Natural killer cell (primary cell): ENCODE measurements at regions not wholly inside any gene's neighbourhood (a gene's known extent, or its start where the extent isn't known, plus 50 kb on each side); places are given as distances from the start of the nearest gene placed in this dataset.
A peak's percentile ranks its signal among the peaks of the same experiment; 100 is the strongest.

Source experiments
- ATAC-seq, 3 donors: fragments of 150-1000 bp in 2 of 3; fragments of 200-7000 bp in 1 of 3; cut with Tn5 transposase; 1 replicate in 1 of 3; 2 replicates in 2 of 3; pipeline ENCODE4 v1.10.0; 2021; ENCODE audit warnings: mild to moderate bottlenecking in 2 of 3, moderate library complexity in 2 of 3
- DNase-seq, 2 donors: peaks; one replicate each; pipeline versions ENCODE4 v3.0.0 to v3.0.0-alpha.2; 2013 to 2021; ENCODE audit warnings: mixed read lengths in 1 of 2
- H3K27ac ChIP-seq: one replicate; pipeline ENCODE4 v1.5.1; 2013; ENCODE audit warnings: mild to moderate bottlenecking, low read length
- H3K27me3 ChIP-seq: one replicate; pipeline ENCODE4 v1.6.1; 2013; ENCODE audit warnings: low read length; ENCODE audit not compliant: control insufficient read depth, insufficient read depth
- H3K36me3 ChIP-seq: one replicate; pipeline ENCODE4 v1.6.1; 2013; ENCODE audit warnings: low read length; ENCODE audit not compliant: control insufficient read depth, insufficient read depth
- H3K4me1 ChIP-seq: one replicate; pipeline ENCODE4 v1.6.1; 2013; ENCODE audit warnings: low read length; ENCODE audit not compliant: control insufficient read depth, insufficient read depth
- H3K4me3 ChIP-seq: one replicate; pipeline ENCODE4 v1.5.1; 2013; ENCODE audit warnings: low read length
- H3K9me3 ChIP-seq: one replicate; pipeline ENCODE4 v1.6.1; 2013; ENCODE audit warnings: low read length; ENCODE audit not compliant: control insufficient read depth, insufficient read depth
- H3K27ac Mint-ChIP-seq, 2 donors: one replicate each; pipeline ENCODE4 v1.8.0; 2022; ENCODE audit warnings: mild to moderate bottlenecking in 2 of 2, mixed read lengths in 2 of 2, moderate library complexity in 1 of 2
- H3K27me3 Mint-ChIP-seq, 2 donors: one replicate each; pipeline ENCODE4 v1.8.0; 2022; ENCODE audit warnings: low read depth in 2 of 2, mixed read lengths in 2 of 2
- H3K36me3 Mint-ChIP-seq: one replicate; pipeline ENCODE4 v1.8.0; 2022; ENCODE audit warnings: mixed read lengths
- H3K4me1 Mint-ChIP-seq, 2 donors: one replicate each; pipeline ENCODE4 v1.8.0; 2022; ENCODE audit warnings: mixed read lengths in 2 of 2
- H3K4me3 Mint-ChIP-seq: one replicate; pipeline ENCODE4 v1.8.0; 2022; ENCODE audit warnings: mild to moderate bottlenecking, moderate library complexity, mixed read lengths
- H3K9me3 Mint-ChIP-seq, 2 donors: one replicate each; pipeline ENCODE4 v1.8.0; 2022; ENCODE audit warnings: mixed read lengths in 2 of 2
- CTCF ChIP-seq: fragments of 200-600 bp; IDR thresholded peaks from one replicate; pipeline ENCODE4 v1.8.0; 2022; ENCODE audit warnings: antibody characterized with exemption
- WGBS: methylation state at CpG from one replicate; pipeline ENCODE4 v1.1.7; 2013; ENCODE audit warnings: missing lambda C conversion rate; ENCODE audit not compliant: insufficient coverage; 5-methylcytosine and 5-hydroxymethylcytosine counted together
- intact Hi-C: fragments of 100-400 bp; cut with micrococcal nuclease; formaldehyde crosslinking; loops from one replicate; pipeline ENCODE4 v1.14.2; 2022

- no peak overlapping the region for H3K4me3 Mint-ChIP-seq
- TF ChIP-seq CTCF = no peak
- H3K9me3 Mint-ChIP-seq = no peaks in the 10 kb centered on the region
- Histone ChIP-seq H3K36me3 (no peaks in the 10 kb centered on the region), H3K4me3 (no peak overlapping the region), H3K27ac (no peak overlapping the region), H3K27me3 (no peaks in the 10 kb centered on the region), H3K4me1 (peaks cover 3% of the 10 kb centered on the region), H3K9me3 (no peaks in the 10 kb centered on the region)
- ATAC-seq (peak in 1 of 3 donors; percentile 57), DNase-seq (no peak)
- H3K27ac Mint-ChIP-seq = no peak overlapping the region
- H3K4me1 Mint-ChIP-seq = no peaks in the 10 kb centered on the region
- peaks cover 9 to 19% of the 10 kb centered on the region in 2 donors for H3K27me3 Mint-ChIP-seq
- 23% methylated on average over 2 of the region's 2 CpGs for WGBS
- intact Hi-C loops = no loop called here
- H3K36me3 Mint-ChIP-seq = no peaks in the 10 kb centered on the region
Observed at GRCh38 chr5:74239261-74239660, 401.3 kb downstream of the ENC1 start.

- no peaks in the 10 kb centered on the region for H3K27me3 ChIP-seq
- DNase-seq = no peak
- Mint-ChIP-seq H3K27me3 (peaks cover 13 to 20% of the 10 kb centered on the region in 2 donors), H3K36me3 (no peaks in the 10 kb centered on the region), H3K4me3 (no peak overlapping the region), H3K4me1 (no peaks in the 10 kb centered on the region), H3K27ac (no peak overlapping the region), H3K9me3 (no peaks in the 10 kb centered on the region)
- no peaks in the 10 kb centered on the region for H3K36me3 ChIP-seq
- H3K4me3 ChIP-seq = no peak overlapping the region
- no peaks in the 10 kb centered on the region for H3K9me3 ChIP-seq
- H3K27ac ChIP-seq = no peak overlapping the region
- peaks cover 3% of the 10 kb centered on the region for H3K4me1 ChIP-seq
- TF ChIP-seq CTCF = no peak
- WGBS = 76% methylated on average over 3 of the region's 3 CpGs
- no peak for ATAC-seq
- intact Hi-C loops = no loop called here
Observed at GRCh38 chr5:74237571-74238145, 402.9 kb downstream of the ENC1 start.

- Histone ChIP-seq H3K4me1 (peaks cover 3% of the 10 kb centered on the region), H3K27me3 (no peaks in the 10 kb centered on the region), H3K27ac (no peak overlapping the region), H3K9me3 (no peaks in the 10 kb centered on the region), H3K36me3 (no peaks in the 10 kb centered on the region), H3K4me3 (no peak overlapping the region)
- ATAC-seq = no peak
- Mint-ChIP-seq H3K27ac (no peak overlapping the region), H3K36me3 (no peaks in the 10 kb centered on the region), H3K9me3 (no peaks in the 10 kb centered on the region), H3K4me1 (no peaks in the 10 kb centered on the region), H3K27me3 (peaks cover 14 to 19% of the 10 kb centered on the region in 2 donors), H3K4me3 (no peak overlapping the region)
- DNase-seq = no peak
- no peak for TF ChIP-seq CTCF
- intact Hi-C loops = no loop called here
Observed at GRCh38 chr5:74235552-74235951, 405.0 kb downstream of the ENC1 start.

- H3K36me3 Mint-ChIP-seq = no peaks in the 10 kb centered on the region
- WGBS = 88% methylated on average over 1 of the region's 1 CpG
- no peaks in the 10 kb centered on the region for H3K9me3 Mint-ChIP-seq
- no peaks in the 10 kb centered on the region for H3K4me1 Mint-ChIP-seq
- H3K9me3 ChIP-seq = no peaks in the 10 kb centered on the region
- no peaks in the 10 kb centered on the region for H3K4me1 ChIP-seq
- no peak overlapping the region for H3K27ac ChIP-seq
- no peaks in the 10 kb centered on the region for H3K27me3 ChIP-seq
- no peaks in the 10 kb centered on the region for H3K36me3 ChIP-seq
- no peak for DNase-seq
- no peak overlapping the region for H3K27ac Mint-ChIP-seq
- intact Hi-C loops = no loop called here
- no peak for TF ChIP-seq CTCF
- H3K27me3 Mint-ChIP-seq = peaks cover 15 to 18% of the 10 kb centered on the region in 2 donors
- no peak overlapping the region for H3K4me3 ChIP-seq
- ATAC-seq = no peak
- no peak overlapping the region for H3K4me3 Mint-ChIP-seq
Observed at GRCh38 chr5:74233571-74233970, 407.0 kb downstream of the ENC1 start.
